ENCODE measurements at regions not wholly inside any gene's neighbourhood (a gene's known extent, or its start where the extent isn't known, plus 50 kb on each side); places are given as distances from the start of the nearest gene placed in this dataset.

DNA sequence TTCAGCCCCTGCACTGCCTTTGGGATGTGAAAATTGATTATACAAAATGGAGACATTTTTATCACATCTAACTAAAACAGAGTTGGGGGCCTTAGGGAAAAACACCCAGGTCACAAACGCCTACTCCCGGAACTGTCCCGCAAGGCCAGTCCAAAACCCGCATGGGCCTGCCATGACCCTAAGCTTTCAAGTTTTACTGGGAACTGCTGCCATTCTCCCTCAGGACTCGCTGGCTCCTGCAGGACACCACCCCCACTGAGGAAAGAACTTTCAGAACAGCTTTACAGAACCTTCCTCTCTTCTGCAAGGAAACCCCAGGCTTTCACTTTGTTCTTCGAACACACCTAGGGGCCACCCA is 320.4 kb upstream of the HS6ST1 start:
- TF ChIP-seq, protein P1, sequence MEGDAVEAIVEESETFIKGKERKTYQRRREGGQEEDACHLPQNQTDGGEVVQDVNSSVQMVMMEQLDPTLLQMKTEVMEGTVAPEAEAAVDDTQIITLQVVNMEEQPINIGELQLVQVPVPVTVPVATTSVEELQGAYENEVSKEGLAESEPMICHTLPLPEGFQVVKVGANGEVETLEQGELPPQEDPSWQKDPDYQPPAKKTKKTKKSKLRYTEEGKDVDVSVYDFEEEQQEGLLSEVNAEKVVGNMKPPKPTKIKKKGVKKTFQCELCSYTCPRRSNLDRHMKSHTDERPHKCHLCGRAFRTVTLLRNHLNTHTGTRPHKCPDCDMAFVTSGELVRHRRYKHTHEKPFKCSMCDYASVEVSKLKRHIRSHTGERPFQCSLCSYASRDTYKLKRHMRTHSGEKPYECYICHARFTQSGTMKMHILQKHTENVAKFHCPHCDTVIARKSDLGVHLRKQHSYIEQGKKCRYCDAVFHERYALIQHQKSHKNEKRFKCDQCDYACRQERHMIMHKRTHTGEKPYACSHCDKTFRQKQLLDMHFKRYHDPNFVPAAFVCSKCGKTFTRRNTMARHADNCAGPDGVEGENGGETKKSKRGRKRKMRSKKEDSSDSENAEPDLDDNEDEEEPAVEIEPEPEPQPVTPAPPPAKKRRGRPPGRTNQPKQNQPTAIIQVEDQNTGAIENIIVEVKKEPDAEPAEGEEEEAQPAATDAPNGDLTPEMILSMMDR (IDR thresholded peaks at IDR 0.05; ENCODE audit: low read length), result no peak
- TF ChIP-seq EZH2phosphoT487 (IDR thresholded peaks at IDR 0.05; ENCODE audit: low read length) (no peak), EZH2 (optimal IDR thresholded peaks at IDR 0.05; ENCODE audit: low read depth, low read length) (no peak)
